HEK293T (cell line): ENCODE measurements at regions not wholly inside any gene's neighbourhood (a gene's known extent, or its start where the extent isn't known, plus 50 kb on each side); places are given as distances from the start of the nearest gene placed in this dataset.

Experiments
- FOXA1 ChIP-seq: fragments of 450-650 bp; IDR thresholded peaks from 2 replicates; pipeline ENCODE4 v1.6.1; 2016; ENCODE audit warnings: mild to moderate bottlenecking
- FOXM1 ChIP-seq: fragments of 450-650 bp; IDR thresholded peaks from 2 replicates; pipeline ENCODE4 v1.6.1; 2017; ENCODE audit warnings: mild to moderate bottlenecking, borderline replicate concordance
- ZNF384 ChIP-seq: fragments of 450-650 bp; IDR thresholded peaks from 2 replicates; pipeline ENCODE4 v1.6.1; 2016

GRCh38 chrX:40971736-40972135 is 113.5 kb upstream of the USP9X start:
- no peak for TF ChIP-seq FOXM1
- no peak for TF ChIP-seq ZNF384
- no peak for TF ChIP-seq FOXA1
